Neural cell (in vitro differentiated cells): ENCODE measurements at regions not wholly inside any gene's neighbourhood (a gene's known extent, or its start where the extent isn't known, plus 50 kb on each side); places are given as distances from the start of the nearest gene placed in this dataset.

Source experiments
- EP300 ChIP-seq: fragments of 450-650 bp; conservative IDR thresholded peaks from 2 replicates; pipeline ENCODE4 v1.6.1; 2014; ENCODE audit warnings: antibody characterized with exemption, mild to moderate bottlenecking, moderate library complexity; ENCODE audit not compliant: poor library complexity, severe bottlenecking
- EZH2 ChIP-seq: fragments of 200-600, 300-800 bp; shearing (Covaris generic), sonication (generic); IDR thresholded peaks from 2 replicates; pipeline ENCODE4 v1.6.1; 2014; ENCODE audit warnings: antibody characterized with exemption, low read length, borderline replicate concordance, mild to moderate bottlenecking; ENCODE audit not compliant: insufficient read depth, poor library complexity, severe bottlenecking
- TF ChIP-seq, protein P1 (sequence below): fragments of 450-650 bp; IDR thresholded peaks from 2 replicates; pipeline ENCODE4 v1.5.1; 2014; ENCODE audit warnings: antibody characterized with exemption, mild to moderate bottlenecking, moderate library complexity; ENCODE audit not compliant: poor library complexity, severe bottlenecking

DNA sequence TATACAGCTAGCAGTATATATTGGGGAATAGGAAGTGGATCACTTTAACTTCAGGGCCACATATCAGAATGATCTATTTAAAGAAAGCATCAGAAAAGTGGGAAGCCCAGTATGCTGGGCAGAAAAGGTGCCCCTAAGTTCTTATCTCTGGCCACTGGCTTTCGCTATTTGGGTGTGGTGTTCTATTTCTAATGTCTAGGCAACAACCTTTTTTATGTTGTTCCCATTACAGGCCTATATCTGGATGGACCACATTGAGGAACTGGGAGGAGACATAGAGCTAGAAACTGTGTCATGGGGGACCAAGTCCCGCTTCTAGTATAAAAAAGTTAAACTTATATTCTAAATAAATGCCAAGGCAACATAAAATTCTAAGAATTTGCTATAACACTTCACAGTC, 935.6 kb downstream of the PDHA2 start:
- TF ChIP-seq EZH2 (no peak), EP300 (no peak)
- TF ChIP-seq, protein P1, sequence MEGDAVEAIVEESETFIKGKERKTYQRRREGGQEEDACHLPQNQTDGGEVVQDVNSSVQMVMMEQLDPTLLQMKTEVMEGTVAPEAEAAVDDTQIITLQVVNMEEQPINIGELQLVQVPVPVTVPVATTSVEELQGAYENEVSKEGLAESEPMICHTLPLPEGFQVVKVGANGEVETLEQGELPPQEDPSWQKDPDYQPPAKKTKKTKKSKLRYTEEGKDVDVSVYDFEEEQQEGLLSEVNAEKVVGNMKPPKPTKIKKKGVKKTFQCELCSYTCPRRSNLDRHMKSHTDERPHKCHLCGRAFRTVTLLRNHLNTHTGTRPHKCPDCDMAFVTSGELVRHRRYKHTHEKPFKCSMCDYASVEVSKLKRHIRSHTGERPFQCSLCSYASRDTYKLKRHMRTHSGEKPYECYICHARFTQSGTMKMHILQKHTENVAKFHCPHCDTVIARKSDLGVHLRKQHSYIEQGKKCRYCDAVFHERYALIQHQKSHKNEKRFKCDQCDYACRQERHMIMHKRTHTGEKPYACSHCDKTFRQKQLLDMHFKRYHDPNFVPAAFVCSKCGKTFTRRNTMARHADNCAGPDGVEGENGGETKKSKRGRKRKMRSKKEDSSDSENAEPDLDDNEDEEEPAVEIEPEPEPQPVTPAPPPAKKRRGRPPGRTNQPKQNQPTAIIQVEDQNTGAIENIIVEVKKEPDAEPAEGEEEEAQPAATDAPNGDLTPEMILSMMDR = no peak
